ENCODE measurements at regions not wholly inside any gene's neighbourhood (a gene's known extent, or its start where the extent isn't known, plus 50 kb on each side); places are given as distances from the start of the nearest gene placed in this dataset.

DNA sequence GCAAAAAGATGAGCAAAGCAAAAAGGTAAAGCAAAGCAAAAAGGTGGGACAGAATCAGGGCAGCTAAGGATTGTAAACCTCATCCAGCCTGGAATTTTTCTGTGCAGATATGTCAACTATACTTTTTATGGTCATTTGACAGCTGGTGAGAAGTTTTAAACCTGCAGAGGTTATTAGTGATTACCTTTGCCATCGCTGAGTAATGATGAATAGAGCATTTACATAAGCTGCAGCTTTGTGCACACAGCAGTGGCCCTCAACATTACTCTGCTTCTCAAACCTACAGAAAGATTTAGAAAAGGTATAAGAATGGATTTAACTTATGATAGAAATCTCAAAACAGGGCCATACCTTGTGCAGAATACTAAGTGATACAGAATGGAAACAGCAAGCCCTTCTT lies 54.5 kb upstream of the C4orf54 start:
- no peak for DNase-seq
- no peak overlapping the region for H3K4me3 ChIP-seq (ENCODE audit: low read length)
- H2AK5ac ChIP-seq (ENCODE audit: low read length), result no peak overlapping the region
- H3K36me3 ChIP-seq (ENCODE audit: control insufficient read depth, insufficient read depth, low read length), result no peaks in the 10 kb centered on the region
- H3K4ac ChIP-seq (ENCODE audit: low read depth, low read length), result no peak overlapping the region
- WGBS (ENCODE audit: extremely low coverage, insufficient coverage, low lambda C conversion rate), result no CpG with 5 or more reads among the region's 1 CpG
- H3K79me2 ChIP-seq (ENCODE audit: control insufficient read depth, insufficient read depth, low read length), result no peaks in the 10 kb centered on the region
- no peak overlapping the region for H4K5ac ChIP-seq (ENCODE audit: low read length)
- no peak overlapping the region for H3K23ac ChIP-seq (ENCODE audit: low read length)
- H3K4me2 ChIP-seq (ENCODE audit: low read length), result no peak overlapping the region
- H2BK5ac ChIP-seq (ENCODE audit: low read length), result no peak overlapping the region
- no peak overlapping the region for H3K27ac ChIP-seq (ENCODE audit: low read depth, low read length)
- H2BK120ac ChIP-seq (ENCODE audit: low read depth, low read length), result no peak overlapping the region
- no peaks in the 10 kb centered on the region for H3K79me1 ChIP-seq (ENCODE audit: low read length)
- peaks cover 7% of the 10 kb centered on the region for H3K4me1 ChIP-seq (ENCODE audit: control insufficient read depth, low read depth, low read length)
- H2BK15ac ChIP-seq (replicated peaks; ENCODE audit: low read depth), result no peak overlapping the region
- H3K27me3 ChIP-seq (ENCODE audit: insufficient read depth, low read length, poor library complexity), result no peaks in the 10 kb centered on the region
- no peak overlapping the region for H3K56ac ChIP-seq (ENCODE audit: low read length)
- H3K18ac ChIP-seq (ENCODE audit: low read length), result no peak overlapping the region
- no peak overlapping the region for H3K9ac ChIP-seq (ENCODE audit: low read length)
- H4K8ac ChIP-seq (ENCODE audit: low read depth, low read length), result no peak overlapping the region

DNA sequence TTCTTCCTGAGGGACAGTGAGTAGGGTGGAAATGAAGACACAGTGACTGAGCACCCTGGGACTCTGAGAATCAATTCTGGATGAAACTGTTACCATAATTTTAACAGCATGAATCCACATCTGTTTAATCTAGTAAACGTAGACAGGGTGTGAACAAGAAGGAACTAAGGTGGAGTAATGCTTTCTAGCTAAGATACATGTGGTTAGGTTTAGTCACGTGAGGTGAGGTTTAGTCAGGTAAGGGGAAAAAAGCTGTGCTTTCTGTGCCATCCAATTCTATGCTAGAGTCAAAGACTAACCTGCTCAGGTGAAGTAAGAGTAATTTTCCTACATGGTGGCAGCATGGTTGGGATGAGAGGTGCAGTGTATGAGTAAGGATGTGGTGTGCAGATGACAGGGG lies 54.0 kb upstream of the C4orf54 start:
- H3K18ac ChIP-seq (ENCODE audit: low read length), result no peak overlapping the region
- no peak overlapping the region for H2BK15ac ChIP-seq (replicated peaks; ENCODE audit: low read depth)
- no peak overlapping the region for H3K9ac ChIP-seq (ENCODE audit: low read length)
- H3K27me3 ChIP-seq (ENCODE audit: insufficient read depth, low read length, poor library complexity), result no peaks in the 10 kb centered on the region
- H4K8ac ChIP-seq (ENCODE audit: low read depth, low read length), result no peak overlapping the region
- H3K79me1 ChIP-seq (ENCODE audit: low read length), result no peaks in the 10 kb centered on the region
- H3K36me3 ChIP-seq (ENCODE audit: control insufficient read depth, insufficient read depth, low read length), result no peaks in the 10 kb centered on the region
- H3K4ac ChIP-seq (ENCODE audit: low read depth, low read length), result no peak overlapping the region
- H2BK120ac ChIP-seq (ENCODE audit: low read depth, low read length), result no peak overlapping the region
- no peak overlapping the region for H4K5ac ChIP-seq (ENCODE audit: low read length)
- H3K27ac ChIP-seq (ENCODE audit: low read depth, low read length), result no peak overlapping the region
- no peak for DNase-seq
- H2BK5ac ChIP-seq (ENCODE audit: low read length), result no peak overlapping the region
- no CpG with 5 or more reads among the region's 2 CpGs for WGBS (ENCODE audit: extremely low coverage, insufficient coverage, low lambda C conversion rate)
- H3K56ac ChIP-seq (ENCODE audit: low read length), result no peak overlapping the region
- H3K23ac ChIP-seq (ENCODE audit: low read length), result no peak overlapping the region
- H3K79me2 ChIP-seq (ENCODE audit: control insufficient read depth, insufficient read depth, low read length), result no peaks in the 10 kb centered on the region
- no peak overlapping the region for H3K4me3 ChIP-seq (ENCODE audit: low read length)
- no peak overlapping the region for H3K4me2 ChIP-seq (ENCODE audit: low read length)
- H2AK5ac ChIP-seq (ENCODE audit: low read length), result no peak overlapping the region
- peaks cover 7% of the 10 kb centered on the region for H3K4me1 ChIP-seq (ENCODE audit: control insufficient read depth, low read depth, low read length)

DNA sequence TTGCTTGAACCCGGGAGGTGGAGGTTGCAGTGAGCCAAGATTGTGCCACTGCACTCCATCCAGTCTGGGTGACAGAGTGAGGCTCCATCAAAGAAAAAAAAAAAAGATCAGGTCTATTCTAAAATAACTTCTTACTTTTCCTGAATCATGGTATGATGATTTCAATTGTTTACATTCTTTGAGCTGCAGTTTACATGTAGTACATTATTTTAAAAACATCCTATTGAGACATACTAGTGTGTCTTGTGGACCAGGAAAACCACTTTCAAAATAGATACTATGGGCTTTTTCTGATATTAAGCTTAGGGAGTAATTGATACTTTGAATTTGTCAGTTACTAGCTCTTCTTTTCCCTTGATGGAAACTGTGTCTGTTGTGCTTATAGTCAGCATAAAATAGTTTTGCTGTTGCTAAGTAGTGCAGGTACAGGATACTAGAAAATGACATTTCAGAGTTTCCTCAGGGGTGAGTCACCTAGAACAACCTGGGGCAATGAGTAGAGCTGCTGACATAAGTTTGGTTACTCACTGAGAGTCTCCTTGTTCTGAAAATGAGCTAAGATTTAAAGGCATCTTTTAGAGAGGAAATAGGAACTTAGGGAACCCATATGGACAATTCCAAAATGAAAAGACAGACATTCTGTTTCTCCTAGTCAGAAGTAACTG lies 53.2 kb upstream of the C4orf54 start:
- no peak overlapping the region for H2BK120ac ChIP-seq (ENCODE audit: low read depth, low read length)
- H3K9ac ChIP-seq (ENCODE audit: low read length), result no peak overlapping the region
- no peaks in the 10 kb centered on the region for H3K27me3 ChIP-seq (ENCODE audit: insufficient read depth, low read length, poor library complexity)
- no peak overlapping the region for H3K4me3 ChIP-seq (ENCODE audit: low read length)
- peaks cover 7% of the 10 kb centered on the region for H3K4me1 ChIP-seq (ENCODE audit: control insufficient read depth, low read depth, low read length)
- no peak for DNase-seq
- no peak overlapping the region for H2AK5ac ChIP-seq (ENCODE audit: low read length)
- no peak overlapping the region for H3K4ac ChIP-seq (ENCODE audit: low read depth, low read length)
- no peak overlapping the region for H3K27ac ChIP-seq (ENCODE audit: low read depth, low read length)
- H3K36me3 ChIP-seq (ENCODE audit: control insufficient read depth, insufficient read depth, low read length), result no peaks in the 10 kb centered on the region
- no peak overlapping the region for H4K5ac ChIP-seq (ENCODE audit: low read length)
- no peak overlapping the region for H2BK15ac ChIP-seq (replicated peaks; ENCODE audit: low read depth)
- no peak overlapping the region for H2BK5ac ChIP-seq (ENCODE audit: low read length)
- H3K4me2 ChIP-seq (ENCODE audit: low read length), result no peak overlapping the region
- WGBS (ENCODE audit: extremely low coverage, insufficient coverage, low lambda C conversion rate), result no CpG with 5 or more reads among the region's 1 CpG
- H3K18ac ChIP-seq (ENCODE audit: low read length), result no peak overlapping the region
- H3K79me1 ChIP-seq (ENCODE audit: low read length), result no peaks in the 10 kb centered on the region
- H3K23ac ChIP-seq (ENCODE audit: low read length), result no peak overlapping the region
- no peak overlapping the region for H4K8ac ChIP-seq (ENCODE audit: low read depth, low read length)
- H3K79me2 ChIP-seq (ENCODE audit: control insufficient read depth, insufficient read depth, low read length), result no peaks in the 10 kb centered on the region
- no peak overlapping the region for H3K56ac ChIP-seq (ENCODE audit: low read length)

DNA sequence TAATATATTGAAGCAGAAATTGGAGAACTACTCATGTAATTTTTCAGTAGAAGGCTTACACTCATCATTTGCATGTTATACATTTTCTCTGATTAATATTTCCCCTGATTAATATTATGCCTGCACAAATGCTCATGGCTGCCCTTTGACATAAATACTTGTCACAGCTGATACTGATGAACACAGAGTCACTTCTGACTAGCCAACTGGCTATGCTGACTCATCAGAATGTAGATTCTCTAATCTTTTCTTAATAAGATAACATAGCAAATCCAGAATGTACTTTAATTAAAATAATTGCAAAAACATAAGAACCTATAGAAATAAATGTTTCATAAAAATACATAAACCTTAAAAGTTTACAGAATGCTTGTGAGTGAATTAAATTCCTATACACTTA lies 52.4 kb upstream of the C4orf54 start:
- H3K27ac ChIP-seq (ENCODE audit: low read depth, low read length), result no peak overlapping the region

DNA sequence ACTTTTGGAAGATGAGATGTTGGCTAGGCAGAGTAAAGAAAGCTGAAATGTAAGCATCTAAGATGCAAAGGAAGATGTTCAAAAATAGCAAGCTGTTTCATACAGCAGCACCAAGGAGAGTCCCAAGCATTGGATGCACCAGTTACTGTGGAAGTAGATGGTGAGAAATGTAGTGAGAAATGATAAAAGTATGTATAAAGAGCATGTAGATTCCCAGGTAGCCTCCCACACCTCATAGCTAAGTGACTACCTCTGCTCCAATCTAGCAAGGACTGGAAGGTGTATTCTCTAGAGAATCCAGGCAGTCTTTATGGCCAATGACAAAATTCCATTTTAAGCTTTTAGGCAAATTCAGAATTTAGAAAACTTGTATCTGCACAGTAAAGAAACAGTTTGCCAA lies 50.9 kb upstream of the C4orf54 start:
- Histone ChIP-seq H3K4me2 (ENCODE audit: low read length) (no peak overlapping the region), H3K27me3 (ENCODE audit: insufficient read depth, low read length, poor library complexity) (no peaks in the 10 kb centered on the region), H3K56ac (ENCODE audit: low read length) (no peak overlapping the region), H2BK5ac (ENCODE audit: low read length) (no peak overlapping the region), H2BK15ac (replicated peaks; ENCODE audit: low read depth) (no peak overlapping the region), H3K79me2 (ENCODE audit: control insufficient read depth, insufficient read depth, low read length) (no peaks in the 10 kb centered on the region), H3K4me1 (ENCODE audit: control insufficient read depth, low read depth, low read length) (no peaks in the 10 kb centered on the region), H3K4ac (ENCODE audit: low read depth, low read length) (no peak overlapping the region), H3K79me1 (ENCODE audit: low read length) (no peaks in the 10 kb centered on the region), H3K36me3 (ENCODE audit: control insufficient read depth, insufficient read depth, low read length) (no peaks in the 10 kb centered on the region), H3K9ac (ENCODE audit: low read length) (no peak overlapping the region), H2BK120ac (ENCODE audit: low read depth, low read length) (no peak overlapping the region), H3K18ac (ENCODE audit: low read length) (no peak overlapping the region), H4K5ac (ENCODE audit: low read length) (no peak overlapping the region), H2AK5ac (ENCODE audit: low read length) (no peak overlapping the region), H3K4me3 (ENCODE audit: low read length) (no peak overlapping the region), H4K8ac (ENCODE audit: low read depth, low read length) (no peak overlapping the region), H3K23ac (ENCODE audit: low read length) (no peak overlapping the region), H3K27ac (ENCODE audit: low read depth, low read length) (no peak overlapping the region)
- no peak for DNase-seq

More for the DNA sequence above, 52.4 kb upstream of the C4orf54 start:
- no peak overlapping the region for H3K23ac ChIP-seq (ENCODE audit: low read length)
- no peak overlapping the region for H2AK5ac ChIP-seq (ENCODE audit: low read length)
- H2BK120ac ChIP-seq (ENCODE audit: low read depth, low read length), result no peak overlapping the region
- H4K5ac ChIP-seq (ENCODE audit: low read length), result no peak overlapping the region
- no peak overlapping the region for H2BK15ac ChIP-seq (replicated peaks; ENCODE audit: low read depth)
- H3K27me3 ChIP-seq (ENCODE audit: insufficient read depth, low read length, poor library complexity), result no peaks in the 10 kb centered on the region
- H3K56ac ChIP-seq (ENCODE audit: low read length), result no peak overlapping the region
- no peak overlapping the region for H3K9ac ChIP-seq (ENCODE audit: low read length)
- H3K4ac ChIP-seq (ENCODE audit: low read depth, low read length), result no peak overlapping the region
- H3K79me2 ChIP-seq (ENCODE audit: control insufficient read depth, insufficient read depth, low read length), result no peaks in the 10 kb centered on the region
- H2BK5ac ChIP-seq (ENCODE audit: low read length), result no peak overlapping the region
- H3K4me3 ChIP-seq (ENCODE audit: low read length), result no peak overlapping the region
- no peak for DNase-seq
- no peaks in the 10 kb centered on the region for H3K79me1 ChIP-seq (ENCODE audit: low read length)
- H3K36me3 ChIP-seq (ENCODE audit: control insufficient read depth, insufficient read depth, low read length), result no peaks in the 10 kb centered on the region
- H4K8ac ChIP-seq (ENCODE audit: low read depth, low read length), result no peak overlapping the region
- no peak overlapping the region for H3K18ac ChIP-seq (ENCODE audit: low read length)
- no peak overlapping the region for H3K4me2 ChIP-seq (ENCODE audit: low read length)
- H3K4me1 ChIP-seq (ENCODE audit: control insufficient read depth, low read depth, low read length), result peaks cover 5% of the 10 kb centered on the region
